22Rv1 (cell line): ENCODE measurements at regions not wholly inside any gene's neighbourhood (a gene's known extent, or its start where the extent isn't known, plus 50 kb on each side); places are given as distances from the start of the nearest gene placed in this dataset.

Source experiments
- CTCF ChIP-seq: fragments of 450-650 bp; IDR thresholded peaks from 2 replicates; pipeline ENCODE4 v1.5.1; 2017; ENCODE audit warnings: mild to moderate bottlenecking
- ZFX ChIP-seq: fragments of 450-650 bp; IDR thresholded peaks from 2 replicates; pipeline ENCODE4 v1.6.1; 2017; ENCODE audit warnings: antibody characterized with exemption, borderline replicate concordance

- no peak for TF ChIP-seq CTCF
- no peak for TF ChIP-seq ZFX
Observed at GRCh38 chr21:16640297-16641027, 872.4 kb upstream of the CXADR start.
